Activated T-cell treated with anti-CD3 and anti-CD28 coated beads, Interleukin-2, amount 50 U/mL, for 72 hours (primary cell): ENCODE measurements at regions not wholly inside any gene's neighbourhood (a gene's known extent, or its start where the extent isn't known, plus 50 kb on each side); places are given as distances from the start of the nearest gene placed in this dataset.
"Not testable (repeated sequence)": the region's sequence is repeated elsewhere in the genome, so short reads cannot be mapped to it uniquely, and the experiment has no call there.

Source experiments
- ATAC-seq, 2 donors: fragments of 150-1000 bp; cut with Tn5 transposase; replicated peaks in 1 of 2; 2 replicates each; pipeline ENCODE4 v1.10.0; 2021; ENCODE audit warnings: moderate library complexity in 2 of 2, mild to moderate bottlenecking in 1 of 2
- DNase-seq, 2 donors: peaks; one replicate each; pipeline ENCODE4 v3.0.0; 2021 to 2022; ENCODE audit warnings: mixed read lengths in 1 of 2
- H3K27ac Mint-ChIP-seq: one replicate; pipeline ENCODE4 v1.8.0; 2022; ENCODE audit warnings: mild to moderate bottlenecking, moderate library complexity, mixed read lengths
- H3K27me3 Mint-ChIP-seq: one replicate; pipeline ENCODE4 v1.8.0; 2022; ENCODE audit warnings: low read depth, mixed read lengths
- H3K36me3 Mint-ChIP-seq, 2 donors: one replicate each; pipeline ENCODE4 v1.8.0; 2022; ENCODE audit warnings: mixed read lengths in 2 of 2, mild to moderate bottlenecking in 1 of 2; ENCODE audit not compliant: insufficient read depth in 2 of 2
- H3K4me1 Mint-ChIP-seq: one replicate; pipeline ENCODE4 v1.8.0; 2022; ENCODE audit warnings: low read depth, mixed read lengths
- H3K4me3 Mint-ChIP-seq, 2 donors: one replicate each; pipeline ENCODE4 v1.8.0; 2022; ENCODE audit warnings: mild to moderate bottlenecking in 2 of 2, mixed read lengths in 2 of 2, moderate library complexity in 2 of 2
- H3K9me3 Mint-ChIP-seq, 2 donors: one replicate each; pipeline ENCODE4 v1.8.0; 2022; ENCODE audit warnings: mixed read lengths in 2 of 2

DNA sequence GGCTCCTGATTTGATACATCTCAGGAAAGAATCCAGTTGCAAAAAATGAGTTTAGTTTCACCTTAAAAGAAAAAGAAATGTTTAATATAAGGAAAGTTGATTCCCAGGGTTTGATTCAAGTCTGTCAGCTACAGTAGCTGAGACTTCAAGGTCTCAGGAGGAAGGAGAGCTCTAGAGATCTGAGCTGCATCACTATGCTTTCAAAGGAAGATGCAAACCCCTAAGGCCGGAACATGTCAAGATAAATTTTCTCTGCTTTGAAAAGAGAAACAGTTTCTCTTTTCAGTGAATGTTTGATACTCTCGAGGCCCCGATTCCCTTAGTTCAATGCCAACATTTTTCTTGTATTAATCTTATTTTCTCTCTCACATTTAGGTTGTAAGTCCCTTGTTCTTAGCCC lies 128.6 kb downstream of the RGPD3 start:
- DNase-seq, result no peak
- H3K27ac Mint-ChIP-seq, result no peak overlapping the region
- peaks cover 0 to 2% of the 10 kb centered on the region in 2 donors for H3K9me3 Mint-ChIP-seq

DNA sequence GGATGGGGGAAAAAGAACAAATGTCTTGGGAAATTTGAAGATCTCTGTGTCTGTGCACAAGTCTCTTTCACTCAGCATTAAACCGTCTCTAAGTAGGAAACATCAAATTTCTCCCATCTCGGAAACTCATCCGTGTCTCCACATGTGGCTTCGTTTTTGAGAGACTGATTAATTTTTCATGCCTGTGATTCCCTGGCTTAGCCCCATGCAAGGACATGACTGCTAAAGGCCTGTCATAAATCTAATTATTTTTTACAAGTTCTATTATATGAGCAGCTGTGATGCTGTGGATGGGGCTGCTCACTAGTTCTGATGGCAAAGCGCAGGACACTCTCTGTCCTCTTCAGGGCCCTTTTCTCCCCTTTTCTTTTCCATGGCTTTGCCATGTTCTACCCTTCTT lies 129.1 kb downstream of the RGPD3 start:
- no peak overlapping the region for H3K4me3 Mint-ChIP-seq
- ATAC-seq (no peak), DNase-seq (no peak)
- no peaks in the 10 kb centered on the region for H3K4me1 Mint-ChIP-seq
- no peaks in the 10 kb centered on the region for H3K36me3 Mint-ChIP-seq
- H3K9me3 Mint-ChIP-seq, result peaks cover 0 to 2% of the 10 kb centered on the region in 2 donors
- no peaks in the 10 kb centered on the region for H3K27me3 Mint-ChIP-seq
- no peak overlapping the region for H3K27ac Mint-ChIP-seq

More for the DNA sequence above, 128.6 kb downstream of the RGPD3 start:
- Mint-ChIP-seq H3K27me3 (no peaks in the 10 kb centered on the region), H3K4me1 (no peaks in the 10 kb centered on the region), H3K4me3 (no peak overlapping the region), H3K36me3 (no peaks in the 10 kb centered on the region)
- no peak for ATAC-seq

DNA sequence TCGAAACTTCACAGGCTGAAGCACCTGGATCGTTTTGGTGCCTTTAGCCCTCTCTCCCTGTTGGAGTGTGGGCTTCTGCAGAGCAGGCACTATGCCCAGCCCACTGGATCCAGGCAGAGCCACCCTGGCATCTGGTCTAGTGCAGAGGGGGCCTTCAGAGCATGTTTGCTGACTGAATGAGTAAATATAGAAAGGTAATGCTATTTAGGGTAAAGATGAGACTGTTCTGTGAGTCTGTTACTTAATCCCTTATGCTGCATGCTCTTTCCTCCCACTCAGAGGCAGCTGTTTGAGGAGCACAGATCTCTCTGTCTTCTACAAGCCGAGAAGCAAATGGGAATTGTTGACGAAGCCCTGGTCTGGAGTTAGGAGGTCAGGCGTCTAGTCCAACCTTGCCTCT lies 130.2 kb downstream of the RGPD3 start:
- H3K27me3 Mint-ChIP-seq, result no peaks in the 10 kb centered on the region

DNA sequence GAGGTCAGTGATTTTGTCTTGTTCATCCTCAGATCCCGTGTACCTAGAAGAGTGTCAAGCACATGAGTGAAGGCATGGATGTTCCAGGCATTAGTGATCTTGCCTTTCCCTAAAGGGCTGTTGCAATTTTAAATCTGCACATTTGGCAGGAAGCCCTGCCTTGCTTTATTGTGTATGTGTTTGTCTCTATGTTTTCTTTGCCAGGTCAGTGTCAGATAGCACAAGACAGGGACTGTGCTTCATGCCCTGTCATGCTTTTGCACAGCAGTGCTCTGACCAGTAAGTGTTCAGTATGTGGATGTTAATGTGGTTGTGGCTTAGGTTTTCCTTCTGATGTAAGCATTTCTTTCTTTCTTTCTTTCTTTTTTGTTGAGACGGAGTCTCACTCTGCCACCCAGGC lies 131.5 kb downstream of the RGPD3 start:
- ATAC-seq, result no peak
- Mint-ChIP-seq H3K27me3 (no peaks in the 10 kb centered on the region), H3K36me3 (no peaks in the 10 kb centered on the region), H3K4me3 (no peak overlapping the region), H3K27ac (no peak overlapping the region), H3K9me3 (no peaks in the 10 kb centered on the region), H3K4me1 (no peaks in the 10 kb centered on the region)
- no peak for DNase-seq

More for the DNA sequence above, 130.2 kb downstream of the RGPD3 start:
- DNase-seq (no peak), ATAC-seq (no peak)
- Mint-ChIP-seq H3K4me1 (no peaks in the 10 kb centered on the region), H3K27ac (no peak overlapping the region), H3K36me3 (no peaks in the 10 kb centered on the region), H3K4me3 (no peak overlapping the region), H3K9me3 (no peaks in the 10 kb centered on the region)

DNA sequence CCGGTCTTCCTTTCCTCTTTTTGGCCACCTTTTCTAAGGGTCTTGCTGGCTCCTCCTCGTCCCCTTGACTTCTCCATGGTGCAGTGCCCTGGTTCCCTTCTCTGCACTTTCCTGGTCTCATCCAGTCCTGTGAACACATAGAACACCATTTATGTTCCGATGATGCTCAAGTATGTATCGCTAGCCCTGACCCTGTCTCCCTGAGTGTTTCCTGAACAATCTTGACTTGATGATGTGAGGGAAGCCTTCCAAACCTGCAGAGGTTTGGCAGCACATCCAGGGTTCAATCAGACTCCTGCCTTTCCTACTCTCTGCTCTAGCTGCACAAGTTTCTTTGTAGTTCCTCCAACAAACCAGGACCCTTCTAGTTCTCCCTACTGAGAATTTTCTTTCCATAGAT lies 132.1 kb downstream of the RGPD3 start:
- no peaks in the 10 kb centered on the region for H3K36me3 Mint-ChIP-seq
- H3K4me3 Mint-ChIP-seq, result no peak overlapping the region

DNA sequence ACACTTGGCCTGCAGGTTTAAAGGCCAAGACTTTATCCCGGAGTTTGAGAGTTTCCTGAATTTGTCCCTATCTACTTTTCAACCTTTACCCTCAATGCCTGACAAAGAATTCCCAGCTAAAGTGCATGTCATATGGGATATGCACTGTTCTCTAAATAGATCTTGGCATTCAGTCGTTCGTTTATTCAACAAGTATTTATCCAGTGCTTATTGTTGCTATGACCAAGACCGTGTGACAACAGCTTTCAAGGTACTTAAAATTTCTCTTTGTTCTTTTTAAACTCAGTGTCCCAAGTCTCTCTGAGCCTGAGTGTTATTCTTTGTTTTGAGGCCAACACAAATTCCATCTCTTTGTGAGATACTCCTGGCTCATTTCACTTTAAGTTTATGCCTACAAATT lies 133.4 kb downstream of the RGPD3 start:
- Mint-ChIP-seq H3K4me1 (no peaks in the 10 kb centered on the region), H3K4me3 (no peak overlapping the region), H3K9me3 (no peaks in the 10 kb centered on the region), H3K36me3 (no peaks in the 10 kb centered on the region), H3K27me3 (no peaks in the 10 kb centered on the region), H3K27ac (no peak overlapping the region)
- ATAC-seq (no peak), DNase-seq (no peak)

More for the DNA sequence above, 132.1 kb downstream of the RGPD3 start:
- no peak for DNase-seq
- Mint-ChIP-seq H3K27me3 (no peaks in the 10 kb centered on the region), H3K4me1 (no peaks in the 10 kb centered on the region), H3K9me3 (no peaks in the 10 kb centered on the region), H3K27ac (no peak overlapping the region)
- no peak for ATAC-seq

DNA sequence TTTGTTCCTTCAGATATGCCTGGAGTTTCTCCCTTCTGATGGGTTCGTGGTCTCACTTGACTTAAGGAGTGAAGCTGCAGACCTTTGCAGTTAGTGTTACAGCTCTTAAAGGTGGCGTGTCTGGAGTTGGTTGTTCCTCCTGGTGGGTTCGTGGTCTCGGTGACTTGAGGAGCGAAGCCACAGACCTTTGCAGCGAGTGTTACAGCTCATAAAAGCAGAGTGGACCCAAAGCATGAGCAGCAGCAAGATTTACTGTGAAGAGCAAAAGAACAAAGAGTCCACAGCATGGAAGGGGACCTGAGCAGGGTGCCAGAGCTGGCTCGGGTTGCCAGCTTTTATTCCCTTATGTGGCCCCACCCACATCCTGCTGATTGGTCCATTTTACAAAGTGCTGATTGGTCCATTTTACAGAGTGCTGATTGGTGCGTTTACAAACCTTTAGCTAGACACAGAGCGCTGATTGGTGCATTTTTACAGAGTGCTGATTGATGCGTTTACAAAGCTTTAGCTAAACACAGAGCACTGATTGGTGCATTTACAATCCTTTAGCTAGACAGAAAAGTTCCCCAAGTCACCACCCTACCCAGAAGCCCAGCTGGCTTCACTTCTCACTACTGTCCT lies 134.8 kb downstream of the RGPD3 start:
- ATAC-seq, H3K27me3 Mint-ChIP-seq, H3K36me3 Mint-ChIP-seq, DNase-seq, H3K27ac Mint-ChIP-seq, H3K4me1 Mint-ChIP-seq, H3K9me3 Mint-ChIP-seq, H3K4me3 Mint-ChIP-seq: not testable (repeated sequence)

DNA sequence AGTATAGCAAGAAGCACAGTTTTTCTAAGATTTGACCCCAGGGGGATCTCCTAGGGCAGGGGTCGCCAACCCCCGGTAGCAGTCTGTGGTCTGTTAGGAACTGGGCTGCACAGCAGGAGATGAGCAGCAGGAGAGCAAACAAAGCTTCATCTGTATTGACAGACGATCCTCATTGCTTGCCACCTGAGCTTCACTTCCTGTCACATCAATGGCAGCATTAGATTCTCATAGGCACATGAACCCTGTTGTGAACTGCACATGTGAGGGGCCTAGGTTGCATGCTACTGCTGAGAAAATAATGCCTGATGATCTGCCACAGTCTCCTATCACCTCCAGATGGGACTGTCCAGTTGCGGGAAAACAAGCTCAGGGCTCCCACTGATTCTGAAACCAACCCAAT lies 136.2 kb downstream of the RGPD3 start:
- DNase-seq (no peak), ATAC-seq (no peak)
- Mint-ChIP-seq H3K9me3 (no peaks in the 10 kb centered on the region), H3K27ac (no peak overlapping the region), H3K4me3 (no peak overlapping the region), H3K36me3 (no peaks in the 10 kb centered on the region), H3K4me1 (no peaks in the 10 kb centered on the region), H3K27me3 (no peaks in the 10 kb centered on the region)

DNA sequence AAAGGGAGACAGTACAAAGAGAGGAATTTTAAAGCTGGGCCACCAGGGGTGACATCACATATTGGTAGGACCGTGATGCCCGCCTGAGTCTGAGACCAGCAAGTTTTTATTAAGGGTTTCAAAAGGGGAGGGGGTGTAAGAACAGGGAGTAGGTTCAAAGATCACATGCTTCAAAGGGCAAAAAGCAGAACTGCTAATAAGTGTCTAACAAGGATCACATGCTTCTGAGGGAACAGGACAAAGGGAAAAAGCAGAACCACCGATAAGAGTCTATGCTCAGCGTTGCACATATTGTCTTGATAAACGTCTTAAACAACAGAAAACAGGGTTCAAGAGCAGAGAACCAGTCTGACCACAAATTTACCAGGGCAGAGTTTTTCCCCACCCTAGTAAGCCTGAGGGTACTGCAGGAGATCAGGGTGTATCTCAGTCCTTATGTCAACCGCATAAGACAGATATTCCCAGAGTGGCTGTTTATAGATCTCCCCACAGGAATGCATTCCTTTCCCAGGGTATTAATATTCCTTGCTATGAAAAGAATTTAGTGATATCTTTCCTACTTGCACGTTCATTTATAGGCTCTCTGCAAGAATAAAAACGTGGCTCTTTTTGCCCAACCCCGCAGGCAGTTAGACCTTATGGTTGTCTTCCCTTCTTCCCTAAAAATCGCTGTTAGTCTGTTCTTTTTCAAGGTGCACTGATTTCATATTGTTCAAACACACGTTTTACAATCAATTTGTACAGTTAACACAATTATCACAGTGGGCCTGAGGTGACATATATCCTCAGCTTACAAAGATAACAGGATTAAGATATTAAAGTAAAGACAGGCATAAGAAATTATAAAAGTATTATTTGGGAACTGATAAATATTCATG lies 136.5 kb upstream of the UXS1 start:
- DNase-seq, H3K9me3 Mint-ChIP-seq, H3K4me1 Mint-ChIP-seq, ATAC-seq, H3K27ac Mint-ChIP-seq, H3K27me3 Mint-ChIP-seq, H3K4me3 Mint-ChIP-seq, H3K36me3 Mint-ChIP-seq: not testable (repeated sequence)

DNA sequence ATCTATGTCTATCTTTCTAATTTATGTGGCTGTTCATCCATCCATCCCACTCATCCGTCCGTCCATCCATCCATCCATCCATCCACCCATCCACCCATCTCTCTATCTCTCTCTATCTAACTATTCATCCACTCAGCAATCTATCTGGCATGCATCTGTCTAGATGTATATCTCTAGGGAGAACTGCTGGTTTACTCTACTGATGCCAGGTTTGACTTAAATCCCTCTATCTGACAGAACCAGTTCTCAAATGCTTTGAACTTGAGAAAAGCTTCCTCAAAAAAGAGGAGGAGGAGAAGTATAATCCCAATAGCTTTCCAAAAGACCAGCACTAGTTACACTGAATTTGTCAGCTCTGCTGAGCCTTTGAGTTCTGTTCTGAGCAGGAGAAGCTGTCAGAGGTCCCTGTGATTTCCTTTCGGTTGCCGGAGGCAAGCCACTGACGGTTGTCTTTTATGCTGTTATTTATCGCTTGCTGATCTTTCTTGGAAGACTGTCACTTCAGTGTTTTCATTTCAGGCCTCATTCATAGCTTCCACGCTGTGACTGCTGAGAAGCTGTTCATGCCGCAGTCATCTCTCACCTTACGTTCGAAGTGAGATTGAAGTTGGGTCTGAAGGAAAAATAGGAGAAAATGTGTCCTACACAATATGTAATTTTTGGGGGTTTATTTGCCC lies 129.4 kb upstream of the UXS1 start:
- DNase-seq (no peak), ATAC-seq (no peak)
- H3K27ac Mint-ChIP-seq, result no peak overlapping the region
- no peaks in the 10 kb centered on the region for H3K9me3 Mint-ChIP-seq
- H3K27me3 Mint-ChIP-seq, result no peaks in the 10 kb centered on the region
- H3K36me3 Mint-ChIP-seq, result no peaks in the 10 kb centered on the region
- H3K4me1 Mint-ChIP-seq, result no peaks in the 10 kb centered on the region
- no peak overlapping the region for H3K4me3 Mint-ChIP-seq

DNA sequence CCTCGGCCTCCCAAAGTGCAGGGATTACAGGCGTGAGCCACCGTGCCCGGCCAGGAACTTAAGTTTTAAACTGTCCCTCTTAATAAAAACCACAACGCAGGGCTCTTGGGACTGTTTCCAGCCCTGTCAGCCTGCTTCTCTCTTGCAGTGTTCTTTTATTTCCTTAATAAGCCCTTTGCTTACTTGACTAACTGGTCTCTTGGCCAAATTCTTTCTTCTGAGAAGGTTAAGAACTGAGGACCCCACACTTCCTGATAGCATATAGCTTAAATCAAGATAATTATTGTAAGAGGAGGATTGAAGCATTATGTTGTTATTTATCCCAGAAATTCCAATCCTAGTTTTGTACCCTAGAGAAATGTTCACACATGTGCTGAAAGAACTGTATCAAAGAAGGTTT lies 128.2 kb upstream of the UXS1 start:
- DNase-seq (no peak), ATAC-seq (no peak)
- Mint-ChIP-seq H3K9me3 (no peaks in the 10 kb centered on the region), H3K4me1 (no peaks in the 10 kb centered on the region), H3K4me3 (no peak overlapping the region), H3K27ac (no peak overlapping the region), H3K36me3 (no peaks in the 10 kb centered on the region), H3K27me3 (no peaks in the 10 kb centered on the region)

DNA sequence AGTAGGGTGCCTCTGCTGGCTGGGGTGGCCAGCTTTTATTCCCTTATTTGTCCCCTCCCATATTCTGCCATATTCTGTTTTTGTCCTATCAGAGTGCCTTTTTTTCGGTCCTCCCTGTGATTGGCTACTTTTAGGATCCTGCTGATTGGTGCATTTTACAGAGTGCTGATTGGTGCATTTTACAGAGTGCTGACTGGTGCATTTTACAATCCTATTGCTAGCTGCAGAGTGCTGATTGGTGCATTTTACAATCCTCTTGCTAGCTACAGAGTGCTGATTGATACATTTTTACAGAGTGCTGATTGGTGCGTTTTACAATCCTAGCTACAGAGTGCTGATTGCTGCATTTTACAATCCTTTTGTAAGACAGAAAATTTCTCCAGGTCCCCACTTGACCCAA lies 126.3 kb upstream of the UXS1 start:
- not testable (repeated sequence) for H3K4me3 Mint-ChIP-seq, H3K27me3 Mint-ChIP-seq, H3K27ac Mint-ChIP-seq, H3K9me3 Mint-ChIP-seq, DNase-seq, ATAC-seq, H3K4me1 Mint-ChIP-seq, H3K36me3 Mint-ChIP-seq

DNA sequence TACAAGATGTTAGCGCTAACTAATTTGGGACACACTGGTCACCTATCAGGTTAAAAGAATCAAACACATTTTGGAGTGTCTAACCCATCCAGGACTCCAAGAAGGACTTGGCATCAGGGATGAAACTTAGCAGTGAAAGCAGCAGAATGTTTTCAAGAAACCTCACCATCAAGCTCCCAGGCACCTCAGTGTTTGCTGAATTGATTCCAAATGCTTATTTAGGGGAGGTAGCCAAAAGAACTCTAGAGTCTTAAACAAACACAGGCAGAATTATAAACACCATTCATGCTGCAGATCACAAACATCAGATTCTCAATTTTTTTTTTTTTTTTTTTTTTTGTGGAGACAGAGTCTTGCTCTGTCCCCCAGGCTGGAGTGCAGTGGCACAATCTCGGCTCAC lies 122.8 kb upstream of the UXS1 start:
- DNase-seq (no peak), ATAC-seq (no peak)
- Mint-ChIP-seq H3K36me3 (no peaks in the 10 kb centered on the region), H3K4me3 (no peak overlapping the region), H3K27ac (no peak overlapping the region), H3K9me3 (no peaks in the 10 kb centered on the region), H3K27me3 (no peaks in the 10 kb centered on the region), H3K4me1 (peaks cover 7% of the 10 kb centered on the region)
